ENCODE measurements at regions not wholly inside any gene's neighbourhood (a gene's known extent, or its start where the extent isn't known, plus 50 kb on each side); places are given as distances from the start of the nearest gene placed in this dataset.

GRCh38 chr3:20760981-20761380, 575.0 kb upstream of the SGO1 start:
- POLR2A ChIA-PET, result no interaction called here
- Mint-ChIP-seq H3K27me3 (ENCODE audit: insufficient read depth, unreplicated experiment) (no peaks in the 10 kb centered on the region), H3K36me3 (ENCODE audit: insufficient read depth, unreplicated experiment) (no peaks in the 10 kb centered on the region), H3K27ac (ENCODE audit: low read depth, unreplicated experiment) (no peak overlapping the region), H3K4me3 (ENCODE audit: unreplicated experiment) (no peak overlapping the region), H3K9me3 (ENCODE audit: unreplicated experiment) (no peaks in the 10 kb centered on the region), H3K4me1 (ENCODE audit: insufficient read depth, unreplicated experiment) (no peaks in the 10 kb centered on the region)
- CTCF ChIA-PET, result no interaction called here
- intact Hi-C loops (cut with micrococcal nuclease), result no loop called here
- BruUV-seq (replicated peaks), result no TSS peak
- TF ChIP-seq, protein P1, sequence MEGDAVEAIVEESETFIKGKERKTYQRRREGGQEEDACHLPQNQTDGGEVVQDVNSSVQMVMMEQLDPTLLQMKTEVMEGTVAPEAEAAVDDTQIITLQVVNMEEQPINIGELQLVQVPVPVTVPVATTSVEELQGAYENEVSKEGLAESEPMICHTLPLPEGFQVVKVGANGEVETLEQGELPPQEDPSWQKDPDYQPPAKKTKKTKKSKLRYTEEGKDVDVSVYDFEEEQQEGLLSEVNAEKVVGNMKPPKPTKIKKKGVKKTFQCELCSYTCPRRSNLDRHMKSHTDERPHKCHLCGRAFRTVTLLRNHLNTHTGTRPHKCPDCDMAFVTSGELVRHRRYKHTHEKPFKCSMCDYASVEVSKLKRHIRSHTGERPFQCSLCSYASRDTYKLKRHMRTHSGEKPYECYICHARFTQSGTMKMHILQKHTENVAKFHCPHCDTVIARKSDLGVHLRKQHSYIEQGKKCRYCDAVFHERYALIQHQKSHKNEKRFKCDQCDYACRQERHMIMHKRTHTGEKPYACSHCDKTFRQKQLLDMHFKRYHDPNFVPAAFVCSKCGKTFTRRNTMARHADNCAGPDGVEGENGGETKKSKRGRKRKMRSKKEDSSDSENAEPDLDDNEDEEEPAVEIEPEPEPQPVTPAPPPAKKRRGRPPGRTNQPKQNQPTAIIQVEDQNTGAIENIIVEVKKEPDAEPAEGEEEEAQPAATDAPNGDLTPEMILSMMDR (IDR thresholded peaks at IDR 0.05; ENCODE audit: unreplicated experiment), result no peak
- no peak for DNase-seq (ENCODE audit: unreplicated experiment)

DNA sequence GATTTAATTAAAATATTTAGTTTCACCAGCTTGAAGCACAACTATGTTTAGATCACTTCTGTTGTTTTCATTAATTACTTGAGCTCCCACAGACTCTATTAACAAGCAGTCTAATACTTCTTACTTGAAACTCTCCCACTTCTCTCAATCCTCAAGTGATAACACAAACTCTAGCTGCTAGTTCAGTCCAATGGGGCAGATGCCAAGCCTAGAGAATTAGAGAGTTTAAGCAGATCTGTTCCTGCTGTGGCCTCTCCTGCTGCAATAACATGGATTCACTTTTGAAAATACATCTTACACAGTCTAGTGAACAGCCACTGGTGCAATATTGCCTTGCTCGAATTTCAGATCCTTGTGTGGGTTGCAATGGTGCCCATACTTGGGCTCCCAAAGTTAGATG, 566.4 kb upstream of the SGO1 start:
- ChIA-PET POLR2A (no interaction called here), CTCF (no interaction called here)
- no peak overlapping the region for H3K4me3 Mint-ChIP-seq (ENCODE audit: unreplicated experiment)
- no peaks in the 10 kb centered on the region for H3K27me3 Mint-ChIP-seq (ENCODE audit: insufficient read depth, unreplicated experiment)
- TF ChIP-seq, protein P1 (IDR thresholded peaks at IDR 0.05; ENCODE audit: unreplicated experiment), result no peak
- H3K4me1 Mint-ChIP-seq (ENCODE audit: insufficient read depth, unreplicated experiment), result no peaks in the 10 kb centered on the region
- no TSS peak for BruUV-seq (replicated peaks)
- no peaks in the 10 kb centered on the region for H3K36me3 Mint-ChIP-seq (ENCODE audit: insufficient read depth, unreplicated experiment)
- DNase-seq (ENCODE audit: unreplicated experiment), result no peak
- intact Hi-C loops (cut with micrococcal nuclease), result no loop called here
- no peak overlapping the region for H3K27ac Mint-ChIP-seq (ENCODE audit: low read depth, unreplicated experiment)
- H3K9me3 Mint-ChIP-seq (ENCODE audit: unreplicated experiment), result no peaks in the 10 kb centered on the region

GRCh38 chr3:20751296-20751695, 565.3 kb upstream of the SGO1 start:
- no peak overlapping the region for H3K27ac Mint-ChIP-seq (ENCODE audit: low read depth, unreplicated experiment)
- BruUV-seq (replicated peaks), result no TSS peak
- no peaks in the 10 kb centered on the region for H3K27me3 Mint-ChIP-seq (ENCODE audit: insufficient read depth, unreplicated experiment)
- H3K4me1 Mint-ChIP-seq (ENCODE audit: insufficient read depth, unreplicated experiment), result no peaks in the 10 kb centered on the region
- TF ChIP-seq, protein P1 (IDR thresholded peaks at IDR 0.05; ENCODE audit: unreplicated experiment), result no peak
- intact Hi-C loops (cut with micrococcal nuclease), result no loop called here
- H3K9me3 Mint-ChIP-seq (ENCODE audit: unreplicated experiment), result no peaks in the 10 kb centered on the region
- H3K36me3 Mint-ChIP-seq (ENCODE audit: insufficient read depth, unreplicated experiment), result no peaks in the 10 kb centered on the region
- CTCF ChIA-PET, result no interaction called here
- H3K4me3 Mint-ChIP-seq (ENCODE audit: unreplicated experiment), result no peak overlapping the region
- POLR2A ChIA-PET, result interaction anchor here (0.6 kb wide), 1 partner anchor 82 kb away, joined by 3 read pairs; no protein-coding TSS in a partner anchor
- DNase-seq (ENCODE audit: unreplicated experiment), result no peak

DNA sequence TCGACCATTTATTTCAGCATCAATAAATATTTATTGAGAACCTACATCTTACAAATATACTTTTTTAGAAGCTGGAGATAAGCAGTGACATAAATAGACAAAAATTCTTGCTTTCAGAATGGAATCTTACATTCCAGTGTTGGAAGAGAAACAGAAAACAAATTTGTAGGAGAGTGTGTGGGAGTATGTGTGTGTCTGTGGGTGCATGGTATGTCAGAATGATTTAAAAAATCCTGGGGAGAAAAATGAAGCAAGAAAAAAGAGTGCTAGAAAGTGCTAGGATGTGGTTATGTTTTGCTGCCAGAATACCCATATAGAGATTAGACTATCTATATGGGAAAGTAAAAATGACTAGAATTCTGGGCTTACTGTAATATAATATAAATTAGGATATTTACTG, 561.7 kb upstream of the SGO1 start:
- intact Hi-C loops (cut with micrococcal nuclease), result no loop called here
- CTCF ChIA-PET, result no interaction called here
- no peak for DNase-seq (ENCODE audit: unreplicated experiment)
- Mint-ChIP-seq H3K36me3 (ENCODE audit: insufficient read depth, unreplicated experiment) (no peaks in the 10 kb centered on the region), H3K27ac (ENCODE audit: low read depth, unreplicated experiment) (no peak overlapping the region), H3K4me1 (ENCODE audit: insufficient read depth, unreplicated experiment) (no peaks in the 10 kb centered on the region), H3K27me3 (ENCODE audit: insufficient read depth, unreplicated experiment) (no peaks in the 10 kb centered on the region), H3K4me3 (ENCODE audit: unreplicated experiment) (no peak overlapping the region), H3K9me3 (ENCODE audit: unreplicated experiment) (no peaks in the 10 kb centered on the region)
- TF ChIP-seq, protein P1 (IDR thresholded peaks at IDR 0.05; ENCODE audit: unreplicated experiment), result no peak
- BruUV-seq (replicated peaks), result no TSS peak
- POLR2A ChIA-PET, result interaction anchor here (0.8 kb wide), 1 partner anchor 24 kb away, joined by 3 read pairs; no protein-coding TSS in a partner anchor
